GM21825 (cell line): ENCODE measurements at regions not wholly inside any gene's neighbourhood (a gene's known extent, or its start where the extent isn't known, plus 50 kb on each side); places are given as distances from the start of the nearest gene placed in this dataset.
"Not testable (repeated sequence)": the region's sequence is repeated elsewhere in the genome, so short reads cannot be mapped to it uniquely, and the experiment has no call there.

ENCODE experiments used
- ATAC-seq: cut with Tn5 transposase; IDR thresholded peaks from one replicate; pipeline ENCODE4 v1.9.1; 2021; ENCODE audit warnings: mild to moderate bottlenecking, moderate library complexity; ENCODE audit not compliant: unreplicated experiment

DNA sequence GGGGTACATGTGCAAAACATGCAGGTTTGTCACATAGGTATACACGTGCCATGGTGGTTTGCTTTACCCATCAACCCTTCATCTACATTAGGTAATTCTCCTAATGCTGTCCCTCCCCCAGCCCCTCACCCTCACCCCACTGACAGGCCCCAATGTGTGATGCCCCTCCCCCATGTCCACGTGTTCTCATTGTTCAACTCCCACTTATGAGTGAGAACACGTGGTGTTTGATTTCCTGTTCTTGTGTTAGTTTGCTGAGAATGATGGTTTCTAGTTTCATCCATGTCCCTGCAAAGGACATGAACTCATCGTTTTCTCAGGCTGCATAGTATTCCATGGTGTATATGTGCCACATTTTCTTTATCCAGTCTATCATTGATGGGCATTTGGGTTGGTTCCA lies 232.9 kb upstream of the RASGRP1 start:
- ATAC-seq = not testable (repeated sequence)

DNA sequence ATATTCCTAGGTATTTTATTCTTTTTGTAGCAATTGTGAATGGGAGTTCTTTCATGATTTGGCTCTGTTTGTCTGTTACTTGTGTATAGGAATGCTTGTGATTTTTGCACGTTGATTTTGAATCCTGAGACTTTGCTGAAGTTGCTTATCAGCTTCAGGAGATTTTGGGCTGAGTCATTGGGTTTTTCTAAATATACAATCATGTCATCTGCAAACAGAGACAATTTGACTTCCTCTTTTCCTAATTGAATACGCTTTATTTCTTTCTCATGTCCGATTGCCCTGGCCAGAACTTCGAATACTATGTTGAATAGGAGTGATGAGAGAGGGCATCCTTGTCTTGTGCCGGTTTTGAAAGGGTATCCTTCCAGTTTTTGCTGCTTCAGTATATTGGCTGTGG lies 234.6 kb upstream of the RASGRP1 start:
- ATAC-seq = not testable (repeated sequence)

DNA sequence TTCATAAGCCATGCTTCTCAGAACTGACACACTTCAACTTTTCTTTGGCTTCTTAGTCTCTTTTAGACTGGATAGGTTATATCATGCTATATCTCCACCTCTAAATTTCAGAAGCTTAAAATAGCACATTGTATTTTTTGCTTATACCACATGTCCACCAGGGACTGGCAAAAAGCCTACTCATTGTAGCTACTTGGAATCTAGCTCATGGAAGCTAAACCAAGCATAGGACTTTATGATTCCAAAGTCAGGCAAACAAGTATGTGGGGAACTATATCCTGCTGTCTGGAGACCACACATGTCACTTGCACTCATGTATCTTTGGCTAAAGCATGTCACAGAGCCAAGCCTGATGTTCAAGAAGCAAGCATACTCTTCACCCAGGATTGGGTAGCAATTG lies 245.0 kb upstream of the RASGRP1 start:
- ATAC-seq = no peak

DNA sequence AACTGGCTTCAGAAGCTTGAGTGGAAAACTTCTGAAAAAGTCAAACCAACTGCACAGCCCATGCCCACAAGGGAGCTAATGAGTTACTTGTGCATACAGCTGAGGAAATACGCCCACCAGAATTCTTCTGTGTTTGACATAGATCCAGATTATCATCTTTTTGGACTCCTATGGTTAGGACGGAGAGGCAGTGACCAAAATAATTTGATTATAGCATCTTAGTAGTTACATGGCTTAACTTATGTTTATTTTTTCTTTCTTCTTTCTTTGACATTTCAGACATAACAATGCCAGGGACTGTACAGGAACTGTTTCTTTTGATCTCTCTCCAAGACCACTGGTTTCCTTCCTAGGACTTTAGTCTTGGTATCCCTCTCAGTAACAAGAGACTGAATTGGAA lies 246.1 kb upstream of the RASGRP1 start:
- no peak for ATAC-seq

DNA sequence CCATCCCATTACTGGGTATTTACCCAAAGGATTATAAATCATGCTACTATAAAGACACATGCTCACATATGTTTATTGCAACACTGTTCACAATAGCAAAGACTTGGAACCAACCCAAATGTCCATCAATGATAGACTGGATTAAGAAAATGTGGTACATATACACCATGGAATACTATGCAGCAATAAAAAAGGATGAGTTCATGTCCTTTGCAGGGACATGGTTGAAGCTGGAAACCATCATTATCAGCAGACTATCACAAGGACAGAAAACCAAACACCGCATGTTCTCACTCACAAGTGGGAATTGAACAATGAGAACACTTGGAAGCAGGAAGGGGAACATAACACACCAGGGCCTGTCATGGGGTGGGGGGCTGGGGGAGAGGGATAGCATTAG lies 249.6 kb upstream of the RASGRP1 start:
- ATAC-seq = not testable (repeated sequence)

DNA sequence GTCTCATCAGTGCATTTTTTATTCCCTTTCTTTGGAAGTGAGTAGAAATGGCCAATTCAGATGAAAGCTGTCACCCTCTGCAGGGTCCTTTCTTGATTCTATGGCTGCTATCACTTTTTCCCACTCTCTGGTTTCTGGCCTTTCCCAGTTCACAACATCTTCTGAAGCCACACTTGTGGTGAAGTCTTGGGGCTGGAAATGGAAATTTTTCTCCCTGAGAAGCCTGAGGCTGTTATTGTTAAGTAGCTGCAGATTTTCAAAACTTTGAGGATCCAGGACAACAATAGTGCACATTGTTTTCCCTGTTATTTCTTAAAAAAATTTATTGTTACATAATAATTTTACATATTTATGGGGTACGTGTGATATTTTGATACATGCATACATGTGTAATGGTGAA lies 250.3 kb upstream of the RASGRP1 start:
- no peak for ATAC-seq

DNA sequence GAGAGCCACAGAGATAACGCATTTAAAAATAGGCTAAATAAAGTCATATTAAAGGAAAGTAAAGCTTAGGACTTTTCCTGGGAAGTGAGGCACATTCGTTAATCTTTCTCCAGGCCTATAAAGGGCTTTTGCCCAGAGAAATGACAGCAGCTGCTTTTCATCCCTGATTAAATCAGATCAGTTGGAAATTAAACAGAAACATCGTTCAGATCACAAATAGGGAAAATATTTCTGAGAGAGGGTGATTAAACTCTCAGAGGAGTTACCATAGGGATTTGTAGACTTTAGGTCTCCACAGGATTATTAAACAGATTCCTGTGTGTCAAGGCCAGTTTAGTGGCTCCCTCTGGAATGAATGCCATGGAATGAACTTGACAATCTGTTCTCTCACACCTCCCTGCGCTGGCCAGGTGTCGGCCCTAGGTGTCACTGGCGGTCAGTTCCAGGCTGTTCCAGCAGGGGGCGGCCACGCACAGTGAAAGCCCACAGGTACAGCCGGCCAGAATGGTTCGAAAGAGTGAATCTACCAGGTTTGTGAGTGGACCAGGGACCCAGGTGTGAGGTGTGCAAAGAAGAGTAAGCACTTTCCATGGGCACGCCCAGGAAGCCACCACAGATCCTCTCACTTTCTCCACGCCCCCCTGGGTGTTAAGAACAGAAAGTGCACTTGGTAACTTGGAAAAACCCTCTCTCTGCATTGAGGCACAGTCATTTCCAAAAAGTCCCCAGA lies 253.0 kb upstream of the RASGRP1 start:
- peak; percentile 82 for ATAC-seq

DNA sequence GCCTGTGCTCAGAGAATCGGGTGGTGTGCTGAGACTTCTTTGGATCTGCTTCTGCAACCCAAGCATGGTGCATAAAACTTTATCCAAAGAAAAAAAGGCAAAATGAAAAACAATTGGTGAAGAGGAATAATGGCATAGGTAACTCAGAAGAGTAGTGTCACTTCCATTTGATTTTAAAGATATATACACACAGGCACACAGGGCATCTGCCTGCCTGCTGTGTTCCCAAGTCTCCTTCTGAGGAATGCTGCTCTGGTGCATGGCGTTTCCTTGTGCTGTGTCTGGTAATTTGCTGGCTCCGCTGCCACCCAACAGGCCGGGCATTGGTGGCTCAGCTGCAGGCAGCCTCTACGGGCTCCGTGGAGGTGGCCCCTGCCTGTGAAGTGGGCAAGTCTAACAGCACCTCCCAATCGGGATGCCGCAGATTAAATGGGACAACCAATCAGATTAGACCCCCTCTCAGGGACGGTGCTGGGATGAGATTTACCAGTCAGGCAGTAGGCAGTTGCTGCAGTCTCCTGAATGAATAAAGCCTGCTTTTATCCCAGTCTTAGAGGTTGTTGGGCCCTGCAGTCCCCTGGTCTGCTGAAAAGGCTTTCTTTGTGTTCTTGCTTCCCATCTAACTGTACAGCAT lies 253.7 kb upstream of the RASGRP1 start:
- ATAC-seq = no peak

DNA sequence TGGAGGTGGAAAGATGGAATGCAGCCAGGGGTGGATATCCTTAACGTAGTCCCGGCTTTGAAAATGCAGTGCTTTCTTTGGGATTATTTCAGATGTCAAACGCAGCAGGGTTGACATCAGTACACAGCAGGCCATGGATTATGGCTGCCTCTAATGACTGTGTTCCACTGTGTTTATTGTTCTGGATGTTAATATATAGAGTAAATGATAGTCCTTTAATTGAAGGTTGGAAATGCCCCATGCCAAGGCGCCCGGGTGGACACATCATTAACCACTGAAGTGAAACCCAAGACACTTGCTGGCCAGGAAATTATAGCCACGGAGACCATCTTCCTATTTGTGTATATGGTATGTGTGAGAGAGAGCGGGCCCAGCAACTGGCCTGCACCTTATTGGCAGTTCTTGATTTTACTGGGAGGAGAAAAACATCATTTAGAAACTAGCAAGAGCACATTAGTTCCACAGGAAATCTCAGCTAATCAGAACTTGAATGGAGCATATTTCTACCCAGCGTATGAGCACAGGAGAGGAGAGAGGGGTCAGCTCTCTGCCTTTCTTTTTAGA lies 254.9 kb upstream of the RASGRP1 start:
- ATAC-seq = no peak

DNA sequence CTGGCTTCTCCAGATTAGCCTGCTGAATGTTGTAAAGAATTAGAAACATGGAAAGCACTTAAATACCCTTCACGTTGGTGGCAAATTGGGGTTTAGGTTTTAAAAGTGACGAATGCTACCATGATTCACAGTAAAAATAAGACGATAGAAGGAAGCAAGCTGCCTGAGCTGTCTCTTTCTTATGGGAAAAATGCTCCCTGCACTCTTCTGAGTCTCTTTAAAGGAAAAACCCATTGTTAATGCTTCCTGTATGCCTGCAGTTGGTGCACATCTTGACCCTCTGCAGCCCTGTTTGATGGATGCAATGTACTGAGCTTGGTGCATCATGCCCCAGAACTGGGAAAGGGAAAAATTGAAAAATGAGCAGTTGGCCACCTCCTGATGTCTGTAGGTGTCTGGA lies 258.6 kb upstream of the RASGRP1 start:
- ATAC-seq = no peak

DNA sequence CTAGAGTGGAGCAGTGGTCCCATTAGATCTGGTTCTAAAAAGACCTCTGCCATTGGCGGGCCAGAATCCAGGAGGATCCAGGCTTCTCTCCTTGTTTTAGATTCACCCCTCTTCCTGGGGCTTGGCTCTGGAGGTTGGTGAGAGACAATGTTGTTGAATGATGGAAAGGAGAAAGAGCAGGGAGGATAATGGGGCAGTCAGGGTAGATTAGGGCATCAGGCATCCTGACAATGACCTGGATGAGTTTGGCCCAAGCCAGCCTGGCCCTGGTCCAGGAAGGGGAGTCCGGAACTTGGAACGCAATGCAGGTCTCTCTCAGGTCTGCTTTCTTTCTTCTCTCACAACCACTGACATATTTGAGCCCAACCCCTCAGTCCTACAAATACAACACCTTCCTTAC lies 260.1 kb upstream of the RASGRP1 start:
- ATAC-seq = no peak

DNA sequence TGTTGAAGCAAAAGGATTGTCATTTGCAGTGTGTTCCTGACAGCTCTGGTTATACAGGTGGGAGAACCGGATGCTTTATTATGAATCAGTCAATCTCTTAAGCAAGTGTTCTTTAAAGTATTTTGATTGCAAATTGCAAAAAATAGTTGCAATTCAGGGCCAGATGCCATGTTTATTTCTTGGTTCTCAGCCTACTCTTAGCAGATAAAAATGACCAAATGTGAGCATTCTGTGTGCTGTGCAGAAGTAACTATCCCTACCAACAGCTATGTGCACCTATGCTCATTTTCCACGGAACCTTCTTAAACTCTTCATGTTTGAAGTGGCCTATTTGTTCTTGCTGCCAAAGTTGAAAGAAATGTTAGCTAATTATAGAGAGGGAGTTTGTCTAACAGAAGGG lies 262.3 kb upstream of the RASGRP1 start:
- no peak for ATAC-seq

DNA sequence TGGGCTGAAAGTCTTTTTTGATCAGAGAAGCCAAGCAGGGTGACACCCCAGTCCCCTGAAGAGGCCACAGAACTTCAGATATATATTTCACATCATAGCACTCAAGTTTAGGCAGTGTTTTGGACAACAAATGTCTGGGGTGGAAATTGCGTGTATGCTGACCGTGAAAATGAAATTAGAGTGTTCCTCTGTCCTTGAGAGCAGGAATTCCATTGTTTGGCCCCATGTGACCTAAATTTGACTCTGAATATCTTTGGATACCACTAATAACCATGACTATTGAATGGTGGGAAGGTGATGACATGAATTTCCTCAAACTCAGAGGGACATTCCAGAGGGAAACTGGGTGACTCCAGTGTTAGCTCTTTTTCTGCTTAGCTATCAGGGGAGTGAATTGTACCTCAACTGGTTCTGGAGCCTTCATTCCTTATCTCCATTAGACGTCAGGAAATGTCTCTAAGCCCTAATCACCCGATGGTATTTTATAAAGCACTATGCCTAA lies 263.5 kb upstream of the RASGRP1 start:
- no peak for ATAC-seq

DNA sequence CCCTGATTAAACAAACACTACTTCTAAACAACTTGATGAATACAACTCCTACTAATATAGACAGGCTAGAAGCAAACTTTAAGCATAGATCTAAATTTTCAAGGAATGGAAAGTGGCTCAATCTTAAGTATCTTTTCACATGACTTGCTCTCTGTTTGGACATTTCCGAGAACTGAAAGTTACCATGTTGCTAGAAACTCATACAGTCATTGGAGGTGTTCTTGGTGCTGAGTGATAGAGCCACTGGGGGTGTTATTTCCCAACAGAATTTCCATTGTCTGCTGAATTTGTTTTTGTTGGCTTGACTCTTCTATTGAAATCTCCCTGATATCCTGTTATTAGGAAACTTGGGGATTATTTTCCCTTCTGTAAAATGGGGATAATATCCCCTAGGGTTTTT lies 264.5 kb upstream of the RASGRP1 start:
- ATAC-seq = no peak

DNA sequence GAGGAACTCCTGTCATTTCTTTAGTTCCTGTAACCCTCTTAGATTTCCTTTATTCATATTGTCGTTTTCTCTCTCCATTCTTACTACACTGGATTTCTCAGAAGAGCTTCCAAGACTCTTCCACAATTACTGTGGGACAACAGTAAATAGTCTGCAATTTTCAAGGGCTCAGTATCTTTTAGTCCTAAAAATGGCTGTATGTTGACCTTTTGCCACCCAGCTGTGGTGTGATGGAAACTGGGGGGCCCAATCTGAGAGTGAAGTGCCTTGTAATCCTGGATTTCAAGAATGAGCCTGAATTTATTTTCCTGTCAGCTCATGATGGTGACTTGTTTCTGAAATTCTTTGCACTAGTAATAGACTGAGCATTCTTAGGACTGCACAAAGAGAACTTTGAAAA lies 277.6 kb upstream of the RASGRP1 start:
- no peak for ATAC-seq

DNA sequence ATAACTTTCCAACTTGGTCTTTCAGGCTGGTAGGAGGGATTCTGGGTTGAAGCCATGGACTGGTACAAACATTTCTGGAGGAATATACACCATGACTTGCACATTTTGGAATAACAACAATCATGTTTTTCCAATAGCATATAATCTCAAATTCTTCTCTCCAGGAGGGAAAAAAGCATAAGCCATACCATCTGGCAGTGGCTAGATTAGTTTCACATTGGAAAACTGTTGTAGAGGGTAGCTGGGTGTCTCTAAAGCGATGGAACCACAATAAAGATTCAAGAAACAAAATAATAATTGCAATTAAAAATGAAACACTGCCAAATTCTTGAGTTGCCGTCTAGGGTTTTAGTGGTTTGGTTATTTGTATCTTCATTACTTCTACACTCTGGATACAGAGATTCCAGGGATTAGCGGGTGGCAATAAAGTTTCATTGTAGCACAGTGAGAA lies 278.5 kb upstream of the RASGRP1 start:
- no peak for ATAC-seq

DNA sequence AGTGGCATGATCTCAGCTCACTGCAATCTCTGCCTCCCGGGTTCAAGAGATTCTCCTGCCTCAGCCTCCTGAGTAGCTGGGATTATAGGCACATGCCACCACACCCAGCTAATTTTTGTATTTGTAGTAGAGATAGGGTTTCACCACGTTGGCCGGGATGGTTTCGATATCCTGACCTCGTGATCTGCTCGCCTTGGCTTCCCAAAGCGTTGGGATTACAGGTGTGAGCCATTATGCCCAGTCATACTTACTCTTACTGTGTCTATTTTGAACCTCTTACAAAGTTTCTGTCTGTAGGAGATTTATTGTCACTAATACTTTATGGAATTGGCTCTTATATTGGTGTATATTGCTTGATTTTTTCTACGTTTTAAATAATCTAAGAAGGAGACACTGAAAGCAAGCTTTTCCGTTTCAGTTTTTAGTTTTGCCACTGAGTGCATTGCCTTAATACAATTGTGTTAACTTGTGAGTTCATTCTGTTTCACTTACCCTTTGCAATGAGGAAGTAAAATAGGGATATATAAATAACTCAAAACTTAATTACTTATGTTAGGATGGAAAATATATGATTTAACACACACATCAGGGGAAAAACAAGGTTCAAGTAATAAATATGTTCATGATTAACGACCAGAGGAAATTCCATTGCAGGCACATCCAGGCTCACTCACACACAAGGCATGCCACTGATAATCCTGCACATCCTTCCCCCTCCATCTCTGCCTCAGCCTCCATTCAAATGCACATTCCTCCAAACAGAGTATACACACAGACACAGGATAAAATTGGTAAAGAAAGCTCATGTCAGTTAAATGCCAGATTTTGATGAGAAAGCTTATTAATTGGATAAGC lies 279.3 kb upstream of the RASGRP1 start:
- no peak for ATAC-seq

DNA sequence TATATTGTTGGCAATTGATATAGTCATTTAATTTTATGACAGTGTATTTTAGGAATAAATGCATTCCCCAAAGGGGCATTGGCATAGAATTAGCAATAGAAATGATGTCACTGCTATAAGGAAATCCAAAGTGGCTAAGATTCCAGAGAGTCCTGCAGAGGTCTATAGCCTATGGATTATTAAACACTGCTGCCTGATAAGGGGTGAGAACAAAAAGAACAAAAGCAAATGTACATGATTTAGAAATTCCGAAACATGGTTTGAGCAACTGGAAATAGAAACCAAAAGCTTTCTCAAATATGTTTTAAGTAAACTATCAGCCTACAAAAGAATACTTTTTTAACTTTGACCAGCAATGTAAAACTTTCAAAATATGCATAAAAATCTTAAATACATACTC lies 280.1 kb upstream of the RASGRP1 start:
- ATAC-seq = no peak

DNA sequence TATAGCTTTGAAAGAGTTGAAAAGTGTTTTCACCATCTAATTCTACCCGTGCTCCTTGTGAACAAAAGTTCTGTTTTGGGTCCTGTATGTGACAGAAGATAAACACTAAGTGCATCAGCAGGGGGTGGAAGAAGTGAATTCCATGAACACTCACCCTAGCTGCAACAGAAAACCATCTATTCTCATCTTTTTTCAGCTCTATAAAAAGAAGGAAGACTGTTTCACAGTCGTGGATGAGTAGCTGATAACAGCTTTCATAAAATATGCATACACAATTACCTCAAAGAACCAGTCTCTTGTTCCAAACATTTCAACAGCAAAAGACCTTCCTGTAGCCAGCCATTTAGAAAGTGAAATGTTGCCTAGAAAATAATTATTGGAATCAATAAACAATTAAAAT lies 281.7 kb upstream of the RASGRP1 start:
- no peak for ATAC-seq

DNA sequence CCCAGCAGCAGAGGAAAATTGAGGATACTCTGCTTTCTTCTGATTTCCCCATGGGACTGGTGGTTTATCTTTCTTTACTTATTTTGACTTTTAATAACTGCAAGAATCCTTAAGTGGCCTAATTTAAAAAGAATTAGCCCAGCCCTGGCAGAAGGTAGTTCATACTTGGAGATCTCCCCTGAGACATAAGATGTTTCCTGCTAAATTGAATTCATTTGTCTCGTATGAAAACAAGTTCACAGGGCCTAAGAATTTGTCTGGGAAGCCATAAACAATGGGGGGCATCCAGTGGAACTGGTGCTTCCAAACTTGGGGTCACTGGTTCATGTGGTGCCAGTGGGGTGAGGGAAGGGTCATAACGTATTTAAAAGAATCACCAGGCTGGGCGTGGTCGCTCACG lies 283.1 kb upstream of the RASGRP1 start:
- no peak for ATAC-seq

DNA sequence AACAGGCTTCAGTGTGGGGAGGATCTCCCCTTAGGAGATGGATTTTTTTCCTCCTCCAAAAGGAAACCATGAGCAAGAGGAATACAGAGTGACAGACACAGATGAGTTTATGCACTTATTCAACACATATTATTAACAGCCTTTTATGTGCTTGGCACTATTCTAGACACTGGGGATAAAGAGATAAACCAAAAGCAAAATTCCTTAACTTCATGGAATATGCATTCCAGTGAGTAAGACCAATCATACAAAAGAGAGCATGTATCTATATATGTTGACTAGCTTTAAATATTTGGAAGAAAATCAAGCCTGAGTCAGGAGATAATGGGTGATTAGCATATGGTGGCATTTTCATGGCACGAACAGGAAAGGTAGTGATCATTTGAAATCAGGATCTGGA lies 284.4 kb upstream of the RASGRP1 start:
- ATAC-seq = no peak
